CD14-positive monocyte (primary cell): ENCODE measurements at regions not wholly inside any gene's neighbourhood (a gene's known extent, or its start where the extent isn't known, plus 50 kb on each side); places are given as distances from the start of the nearest gene placed in this dataset.

Experiments
- DNase-seq, 3 donors: peaks; one replicate each; pipeline ENCODE4 v3.0.0-alpha.2; 2011 to 2022
- H2AFZ ChIP-seq: 2 replicates; pipeline ENCODE4 v1.6.0; 2012; ENCODE audit warnings: mild to moderate bottlenecking, low read depth, low read length, inconsistent platforms; ENCODE audit not compliant: insufficient read depth, poor library complexity, severe bottlenecking
- H3K27ac ChIP-seq, 2 donors: 1 replicate in 1 of 2; 2 replicates in 1 of 2; pipeline ENCODE4 v1.5.1; 2012 to 2013; ENCODE audit warnings: low read length in 2 of 2, control low read depth in 1 of 2, inconsistent platforms in 1 of 2, low read depth in 1 of 2, mild to moderate bottlenecking in 1 of 2
- H3K27me3 ChIP-seq, 2 donors: one replicate each; pipeline versions ENCODE4 v1.6.0 to v1.6.1; 2011 to 2013; ENCODE audit warnings: low read length in 2 of 2; ENCODE audit not compliant: control insufficient read depth in 2 of 2, insufficient read depth in 2 of 2
- H3K36me3 ChIP-seq, 2 donors: replicated peaks in 1 of 2; 1 replicate in 1 of 2; 2 replicates in 1 of 2; pipeline versions ENCODE4 v1.5.1 to v1.6.1; 2012 to 2013; ENCODE audit warnings: low read length in 2 of 2, control low read depth in 1 of 2, inconsistent platforms in 1 of 2, mild to moderate bottlenecking in 1 of 2; ENCODE audit not compliant: insufficient read depth in 2 of 2, control insufficient read depth in 1 of 2
- H3K4me1 ChIP-seq, 2 donors: 1 replicate in 1 of 2; 2 replicates in 1 of 2; pipeline versions ENCODE4 v1.5.1 to v1.6.1; 2012 to 2013; ENCODE audit warnings: low read length in 2 of 2, control low read depth in 1 of 2, inconsistent platforms in 1 of 2, mild to moderate bottlenecking in 1 of 2, moderate library complexity in 1 of 2; ENCODE audit not compliant: insufficient read depth in 2 of 2, control insufficient read depth in 1 of 2
- H3K4me2 ChIP-seq: replicated peaks from 2 replicates; pipeline ENCODE3; 2012; ENCODE audit warnings: low read length, moderate library complexity, mild to moderate bottlenecking; ENCODE audit not compliant: poor library complexity, severe bottlenecking; ENCODE audit errors: extremely low read depth
- H3K4me3 ChIP-seq, 3 experiments: fragments of 200-600 bp in 1 of 3; sonication (generic) in 1 of 3; replicated peaks in 1 of 3; 1 replicate in 2 of 3; 2 replicates in 1 of 3; pipeline ENCODE4 v1.5.1; 2011 to 2013; ENCODE audit warnings: low read length in 3 of 3, mild to moderate bottlenecking in 3 of 3, control low read depth in 2 of 3, low read depth in 2 of 3, inconsistent platforms in 1 of 3, moderate library complexity in 1 of 3
- H3K79me2 ChIP-seq: 2 replicates; pipeline ENCODE4 v1.6.0; 2012; ENCODE audit warnings: mild to moderate bottlenecking, control low read depth, inconsistent platforms, low read length, moderate library complexity; ENCODE audit not compliant: insufficient read depth
- H3K9ac ChIP-seq: 2 replicates; pipeline ENCODE4 v1.6.0; 2017; ENCODE audit warnings: low read length, mild to moderate bottlenecking; ENCODE audit not compliant: insufficient read depth, poor library complexity, severe bottlenecking
- H3K9me3 ChIP-seq, 2 donors: replicated peaks in 1 of 2; 1 replicate in 1 of 2; 2 replicates in 1 of 2; pipeline versions ENCODE4 v1.5.1 to v1.6.1; 2012 to 2013; ENCODE audit warnings: low read length in 2 of 2, control low read depth in 1 of 2; ENCODE audit not compliant: control insufficient read depth in 1 of 2, insufficient read depth in 1 of 2
- H4K20me1 ChIP-seq: 2 replicates; pipeline ENCODE4 v1.6.0; 2012; ENCODE audit warnings: mild to moderate bottlenecking, low read length, control low read depth, moderate library complexity; ENCODE audit not compliant: insufficient read depth
- H3K27ac Mint-ChIP-seq, 7 donors: one replicate each; pipeline ENCODE4 v1.8.0; 2020; ENCODE audit warnings: mild to moderate bottlenecking in 7 of 7, mixed read lengths in 7 of 7, moderate library complexity in 6 of 7, inconsistent platforms in 2 of 7
- H3K27me3 Mint-ChIP-seq, 3 donors: one replicate each; pipeline ENCODE4 v1.8.0; 2021 to 2022; ENCODE audit warnings: low read depth in 3 of 3, mild to moderate bottlenecking in 3 of 3, mixed read lengths in 3 of 3, moderate library complexity in 3 of 3, inconsistent platforms in 1 of 3
- H3K36me3 Mint-ChIP-seq, 2 donors: one replicate each; pipeline ENCODE4 v1.8.0; 2020; ENCODE audit warnings: mixed read lengths in 2 of 2, inconsistent platforms in 1 of 2, mild to moderate bottlenecking in 1 of 2
- H3K4me1 Mint-ChIP-seq: one replicate; pipeline ENCODE4 v1.8.0; 2020; ENCODE audit warnings: mild to moderate bottlenecking, mixed read lengths
- H3K4me3 Mint-ChIP-seq, 2 donors: one replicate each; pipeline ENCODE4 v1.8.0; 2020; ENCODE audit warnings: mild to moderate bottlenecking in 2 of 2, mixed read lengths in 2 of 2, moderate library complexity in 1 of 2
- H3K9me3 Mint-ChIP-seq, 7 donors: one replicate each; pipeline ENCODE4 v1.8.0; 2020 to 2022; ENCODE audit warnings: mixed read lengths in 7 of 7, mild to moderate bottlenecking in 6 of 7, moderate library complexity in 6 of 7, inconsistent platforms in 2 of 7
- WGBS: methylation state at CpG from one replicate; pipeline ENCODE4 v1.1.5; 2013; ENCODE audit warnings: missing lambda C conversion rate; ENCODE audit not compliant: insufficient coverage; 5-methylcytosine and 5-hydroxymethylcytosine counted together
- intact Hi-C, 2 donors: fragments of 100-400 bp; cut with micrococcal nuclease; formaldehyde crosslinking; loops; one replicate each; pipeline versions ENCODE4 v1.15.0 to v1.15.1; 2023
- TF ChIP-seq, protein P1 (sequence below): fragments of 200-600 bp; IDR thresholded peaks from one replicate; pipeline ENCODE4 v1.8.0; 2022; ENCODE audit warnings: antibody characterized with exemption, mild to moderate bottlenecking

DNA sequence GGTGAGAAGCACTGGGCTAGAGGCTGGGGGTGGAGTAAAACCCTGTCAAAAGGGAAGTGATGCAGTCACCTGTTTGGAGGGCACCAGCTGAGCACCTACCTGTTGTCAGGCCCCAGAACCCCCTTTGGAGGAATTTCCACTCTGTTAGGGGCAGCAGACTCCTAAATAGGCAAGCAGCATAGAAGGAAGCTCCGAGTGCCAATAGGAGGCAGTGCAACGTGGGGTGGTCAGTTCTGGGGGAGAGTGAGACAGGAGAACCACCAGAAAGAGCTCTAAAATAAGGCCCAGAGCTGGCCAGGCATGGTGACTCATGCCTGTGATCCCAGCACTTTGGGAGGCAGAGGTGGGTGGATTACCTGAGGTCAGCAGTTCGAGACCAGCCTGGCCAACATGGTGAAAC lies 203.7 kb upstream of the ZC3H12A start:
- Histone ChIP-seq H3K36me3 (no peaks in the 10 kb centered on the region), H4K20me1 (no peaks in the 10 kb centered on the region), H3K9me3 (no peaks in the 10 kb centered on the region), H2AFZ (no peak overlapping the region), H3K4me2 (no peak overlapping the region), H3K9ac (no peak overlapping the region), H3K4me1 (no peaks in the 10 kb centered on the region), H3K79me2 (no peaks in the 10 kb centered on the region), H3K27ac (no peak overlapping the region), H3K27me3 (no peaks in the 10 kb centered on the region), H3K4me3 (no peak overlapping the region)
- Mint-ChIP-seq H3K36me3 (no peaks in the 10 kb centered on the region), H3K4me3 (no peak overlapping the region), H3K27ac (no peak overlapping the region), H3K4me1 (no peaks in the 10 kb centered on the region), H3K9me3 (no peaks in the 10 kb centered on the region), H3K27me3 (peaks cover 0 to 3% (median 2%) of the 10 kb centered on the region in 3 donors)
- intact Hi-C loops, result no loop called here
- WGBS, result 67% methylated on average over 3 of the region's 3 CpGs
- DNase-seq, result no peak
- TF ChIP-seq, protein P1, sequence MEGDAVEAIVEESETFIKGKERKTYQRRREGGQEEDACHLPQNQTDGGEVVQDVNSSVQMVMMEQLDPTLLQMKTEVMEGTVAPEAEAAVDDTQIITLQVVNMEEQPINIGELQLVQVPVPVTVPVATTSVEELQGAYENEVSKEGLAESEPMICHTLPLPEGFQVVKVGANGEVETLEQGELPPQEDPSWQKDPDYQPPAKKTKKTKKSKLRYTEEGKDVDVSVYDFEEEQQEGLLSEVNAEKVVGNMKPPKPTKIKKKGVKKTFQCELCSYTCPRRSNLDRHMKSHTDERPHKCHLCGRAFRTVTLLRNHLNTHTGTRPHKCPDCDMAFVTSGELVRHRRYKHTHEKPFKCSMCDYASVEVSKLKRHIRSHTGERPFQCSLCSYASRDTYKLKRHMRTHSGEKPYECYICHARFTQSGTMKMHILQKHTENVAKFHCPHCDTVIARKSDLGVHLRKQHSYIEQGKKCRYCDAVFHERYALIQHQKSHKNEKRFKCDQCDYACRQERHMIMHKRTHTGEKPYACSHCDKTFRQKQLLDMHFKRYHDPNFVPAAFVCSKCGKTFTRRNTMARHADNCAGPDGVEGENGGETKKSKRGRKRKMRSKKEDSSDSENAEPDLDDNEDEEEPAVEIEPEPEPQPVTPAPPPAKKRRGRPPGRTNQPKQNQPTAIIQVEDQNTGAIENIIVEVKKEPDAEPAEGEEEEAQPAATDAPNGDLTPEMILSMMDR, result no peak

DNA sequence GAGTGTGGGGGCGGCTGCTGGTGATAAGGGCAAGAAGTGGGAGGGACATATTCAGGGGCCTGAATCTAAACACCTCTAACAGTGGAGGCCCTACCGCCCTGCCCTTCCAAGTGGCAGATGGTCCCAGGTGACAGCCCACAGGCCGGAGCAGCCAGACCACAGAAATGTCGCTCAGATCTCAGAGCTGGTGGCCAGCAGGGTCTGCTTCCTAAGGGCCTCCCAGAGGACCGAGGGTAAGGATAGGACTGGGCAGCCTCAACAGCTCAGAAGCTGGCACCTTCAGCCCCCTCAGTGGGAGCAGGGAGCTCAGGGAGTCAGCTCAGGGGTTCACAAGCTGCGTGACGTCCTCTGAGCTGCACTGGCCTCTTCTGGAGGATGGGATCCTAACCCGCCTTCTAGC lies 201.8 kb upstream of the ZC3H12A start:
- Histone ChIP-seq H3K36me3 (no peaks in the 10 kb centered on the region), H3K27ac (no peak overlapping the region), H3K4me2 (no peak overlapping the region), H4K20me1 (no peaks in the 10 kb centered on the region), H2AFZ (no peak overlapping the region), H3K9me3 (no peaks in the 10 kb centered on the region), H3K27me3 (no peaks in the 10 kb centered on the region), H3K9ac (no peak overlapping the region), H3K4me3 (no peak overlapping the region), H3K79me2 (no peaks in the 10 kb centered on the region), H3K4me1 (no peaks in the 10 kb centered on the region)
- no peak for DNase-seq
- Mint-ChIP-seq H3K4me1 (no peaks in the 10 kb centered on the region), H3K27ac (no peak overlapping the region), H3K9me3 (no peaks in the 10 kb centered on the region), H3K27me3 (peaks cover 1 to 4% (median 3%) of the 10 kb centered on the region in 3 donors), H3K4me3 (no peak overlapping the region), H3K36me3 (no peaks in the 10 kb centered on the region)
- WGBS, result 90% methylated on average over 6 of the region's 8 CpGs
- TF ChIP-seq, protein P1, result no peak
- intact Hi-C loops, result no loop called here
